ENCODE measurements at regions not wholly inside any gene's neighbourhood (a gene's known extent, or its start where the extent isn't known, plus 50 kb on each side); places are given as distances from the start of the nearest gene placed in this dataset.
A peak's percentile ranks its signal among the peaks of the same experiment; 100 is the strongest.

DNA sequence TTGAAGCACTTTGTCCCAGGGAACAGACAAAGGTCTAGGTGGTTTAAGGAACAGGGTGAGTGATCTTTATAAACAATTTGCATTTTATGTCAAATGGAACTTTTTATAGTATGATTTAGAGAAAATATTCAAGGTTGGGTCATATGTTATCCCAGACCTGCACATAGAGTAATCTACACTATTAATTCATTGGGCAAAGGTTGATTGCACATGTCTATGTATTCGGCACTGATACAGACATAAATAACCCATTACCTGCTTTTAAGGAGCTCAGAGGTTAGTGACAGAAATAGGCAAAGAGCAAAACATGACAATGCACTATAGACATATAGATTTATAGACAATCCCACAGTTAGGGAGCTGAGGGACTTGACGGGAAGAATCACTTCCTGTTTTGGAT is 141.5 kb upstream of the UBASH3B start:
- DNase-seq (ENCODE audit: low spot score): no peak
- intact Hi-C loops (cut with micrococcal nuclease): no loop called here
- Mint-ChIP-seq H3K36me3 (ENCODE audit: low read depth) (no peaks in the 10 kb centered on the region), H3K9me3 (no peaks in the 10 kb centered on the region), H3K27ac (no peak overlapping the region), H3K4me3 (no peak overlapping the region), H3K27me3 (ENCODE audit: insufficient read depth) (peaks cover 2% of the 10 kb centered on the region), H3K4me1 (ENCODE audit: low read depth) (no peaks in the 10 kb centered on the region)

DNA sequence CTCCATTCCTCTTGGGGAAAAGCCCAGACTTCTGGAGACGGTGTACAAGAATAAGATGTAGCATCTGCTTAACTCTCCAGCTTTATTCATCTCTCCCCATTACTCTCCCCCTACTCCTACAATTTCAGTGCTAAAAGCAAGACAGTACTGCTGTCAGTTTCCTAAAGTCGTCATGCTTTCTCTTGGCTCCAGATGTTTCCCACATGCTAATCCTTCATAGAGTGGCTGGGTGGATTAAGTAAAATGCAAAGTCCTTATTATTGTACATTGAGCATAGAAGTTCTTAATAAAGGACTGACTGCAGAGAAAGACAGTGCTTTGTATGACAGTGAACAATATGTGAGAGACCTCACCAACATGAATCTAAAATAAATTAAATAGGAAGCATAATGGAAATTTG is 142.2 kb upstream of the UBASH3B start:
- Mint-ChIP-seq H3K27me3 (ENCODE audit: insufficient read depth) (peaks cover 2% of the 10 kb centered on the region), H3K27ac (no peak overlapping the region), H3K4me1 (ENCODE audit: low read depth) (no peaks in the 10 kb centered on the region), H3K36me3 (ENCODE audit: low read depth) (no peaks in the 10 kb centered on the region), H3K4me3 (no peak overlapping the region), H3K9me3 (no peaks in the 10 kb centered on the region)
- intact Hi-C loops (cut with micrococcal nuclease): no loop called here
- DNase-seq (ENCODE audit: low spot score): no peak

DNA sequence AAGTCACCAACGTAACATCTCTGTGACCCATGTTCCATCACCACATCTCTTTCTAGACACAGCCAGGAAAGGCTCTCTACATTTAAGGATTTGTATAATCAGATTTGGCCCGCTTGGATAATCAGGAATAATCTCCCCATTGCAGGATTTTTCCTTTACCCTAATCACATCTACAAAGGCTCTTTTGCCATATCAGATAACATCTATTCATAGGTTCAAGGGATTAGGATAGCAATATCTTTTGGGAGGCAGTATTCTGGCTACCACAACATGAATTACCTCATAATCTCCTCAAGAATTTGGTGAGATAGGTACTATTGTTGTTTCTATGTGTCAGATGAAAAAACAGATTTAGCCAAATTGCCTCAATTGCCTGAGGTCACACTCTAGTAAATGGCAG is 142.8 kb upstream of the UBASH3B start:
- Mint-ChIP-seq H3K9me3 (no peaks in the 10 kb centered on the region), H3K4me1 (ENCODE audit: low read depth) (no peaks in the 10 kb centered on the region), H3K27me3 (ENCODE audit: insufficient read depth) (peaks cover 2% of the 10 kb centered on the region), H3K27ac (no peak overlapping the region), H3K36me3 (ENCODE audit: low read depth) (no peaks in the 10 kb centered on the region), H3K4me3 (no peak overlapping the region)
- no peak for DNase-seq (ENCODE audit: low spot score)
- intact Hi-C loops (cut with micrococcal nuclease): no loop called here

DNA sequence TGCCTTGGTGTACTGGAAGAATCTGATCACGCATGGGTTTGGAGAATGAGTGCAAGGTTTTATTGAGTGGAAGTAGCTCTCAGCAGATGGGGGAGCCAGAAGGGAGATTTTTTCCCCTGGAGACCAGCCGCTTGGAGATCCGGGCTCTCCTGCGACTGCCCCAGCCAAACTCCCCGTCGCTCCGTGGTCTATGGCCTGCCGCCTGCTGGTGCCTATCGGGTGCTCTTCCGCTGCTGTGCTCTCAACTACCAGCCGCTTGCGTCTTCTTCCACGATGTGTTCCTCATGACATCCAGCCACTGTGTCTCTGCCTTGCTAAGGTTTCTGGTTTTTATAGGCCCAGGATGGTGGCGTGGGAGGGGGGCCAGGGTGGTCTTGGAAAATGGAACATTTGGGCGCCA is 145.6 kb upstream of the UBASH3B start:
- intact Hi-C loops (cut with micrococcal nuclease): no loop called here
- DNase-seq (ENCODE audit: low spot score): no peak
- no peak overlapping the region for H3K27ac Mint-ChIP-seq
- no peaks in the 10 kb centered on the region for H3K36me3 Mint-ChIP-seq (ENCODE audit: low read depth)
- no peaks in the 10 kb centered on the region for H3K4me1 Mint-ChIP-seq (ENCODE audit: low read depth)
- peaks cover 6% of the 10 kb centered on the region for H3K27me3 Mint-ChIP-seq (ENCODE audit: insufficient read depth)
- H3K4me3 Mint-ChIP-seq: no peak overlapping the region
- H3K9me3 Mint-ChIP-seq: no peaks in the 10 kb centered on the region

- H3K9me3 Mint-ChIP-seq: no peaks in the 10 kb centered on the region
These were observed 146.4 kb upstream of the UBASH3B start for GRCh38 chr11:122509091-122509490.

DNA sequence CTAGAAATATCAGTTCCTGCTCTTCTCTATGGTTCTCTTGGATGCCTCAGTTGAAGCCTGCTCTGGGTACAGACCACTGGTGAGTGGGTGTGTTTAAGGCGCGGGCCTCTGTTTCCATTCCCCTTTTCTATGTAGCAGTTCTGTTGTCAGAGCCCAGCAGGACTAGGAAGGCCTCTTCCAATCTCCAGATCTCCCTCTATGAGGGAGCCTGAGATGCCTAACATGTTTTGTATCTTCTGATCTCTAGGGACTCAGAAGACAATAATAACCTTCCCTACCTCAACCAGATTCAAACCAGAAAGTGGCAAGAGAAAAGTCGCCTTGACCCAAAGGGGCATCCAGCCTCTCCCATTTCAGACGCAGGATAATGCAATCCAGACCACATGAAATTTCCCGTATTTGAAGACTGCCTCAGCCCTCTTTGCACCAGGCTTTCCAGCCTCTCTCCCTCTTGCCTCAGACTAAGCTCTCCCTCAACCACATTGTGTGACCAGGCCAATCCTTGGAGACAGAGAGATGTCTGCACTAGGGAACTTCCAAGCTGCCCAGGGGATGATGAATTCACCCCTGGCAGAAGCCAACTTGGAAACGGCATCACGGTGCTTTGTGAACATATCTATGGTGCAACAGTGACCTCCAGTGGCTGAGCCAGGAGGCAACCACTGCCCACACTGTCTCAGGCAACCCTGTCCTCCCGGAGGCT is 150.1 kb upstream of the UBASH3B start:
- no peaks in the 10 kb centered on the region for H3K36me3 Mint-ChIP-seq (ENCODE audit: low read depth)
- H3K4me1 Mint-ChIP-seq (ENCODE audit: low read depth): no peaks in the 10 kb centered on the region
- DNase-seq (ENCODE audit: low spot score): peak; percentile 7
- no peak overlapping the region for H3K4me3 Mint-ChIP-seq
- intact Hi-C loops (cut with micrococcal nuclease): loop anchor here (1.0 kb wide), 1 partner anchor 290 kb away; no protein-coding TSS in a partner anchor
- H3K9me3 Mint-ChIP-seq: no peaks in the 10 kb centered on the region
- peaks cover 16% of the 10 kb centered on the region for H3K27me3 Mint-ChIP-seq (ENCODE audit: insufficient read depth)
- H3K27ac Mint-ChIP-seq: no peak overlapping the region

More at GRCh38 chr11:122509091-122509490, 146.4 kb upstream of the UBASH3B start:
- Mint-ChIP-seq H3K27me3 (ENCODE audit: insufficient read depth) (peaks cover 8% of the 10 kb centered on the region), H3K4me3 (no peak overlapping the region), H3K36me3 (ENCODE audit: low read depth) (no peaks in the 10 kb centered on the region), H3K4me1 (ENCODE audit: low read depth) (no peaks in the 10 kb centered on the region), H3K27ac (no peak overlapping the region)
- intact Hi-C loops (cut with micrococcal nuclease): no loop called here
- DNase-seq (ENCODE audit: low spot score): no peak

- H3K27ac Mint-ChIP-seq: no peak overlapping the region
- H3K4me1 Mint-ChIP-seq (ENCODE audit: low read depth): peaks cover 6% of the 10 kb centered on the region
- intact Hi-C loops (cut with micrococcal nuclease): no loop called here
- H3K36me3 Mint-ChIP-seq (ENCODE audit: low read depth): no peaks in the 10 kb centered on the region
- H3K4me3 Mint-ChIP-seq: no peak overlapping the region
- no peak for DNase-seq (ENCODE audit: low spot score)
- H3K9me3 Mint-ChIP-seq: peaks cover 4% of the 10 kb centered on the region
- H3K27me3 Mint-ChIP-seq (ENCODE audit: insufficient read depth): no peaks in the 10 kb centered on the region
These were observed 161.3 kb upstream of the UBASH3B start for GRCh38 chr11:122494221-122494620.

DNA sequence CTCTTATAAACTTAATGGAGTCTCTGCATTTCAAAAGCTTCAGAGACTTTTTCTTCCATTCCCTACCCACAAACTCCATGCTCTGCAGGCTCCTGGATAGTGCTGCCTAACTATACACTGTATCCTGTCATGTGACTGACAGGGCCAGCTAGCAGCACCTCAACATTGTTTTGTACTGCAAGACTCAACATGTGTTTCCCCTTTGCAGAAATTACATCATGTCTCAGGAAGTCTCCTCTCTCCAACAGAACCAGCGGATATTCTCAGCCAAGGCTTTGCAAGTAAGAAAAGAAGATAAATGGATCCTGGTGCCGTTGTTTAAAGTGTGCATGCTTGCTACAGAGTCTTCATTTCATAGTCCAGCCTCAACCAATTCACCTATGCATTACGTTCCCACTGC is 164.0 kb upstream of the UBASH3B start:
- Mint-ChIP-seq H3K27ac (no peak overlapping the region), H3K4me1 (ENCODE audit: low read depth) (peaks cover 6% of the 10 kb centered on the region)

GRCh38 chr11:122488892-122489706 is 166.4 kb upstream of the UBASH3B start:
- peaks cover 6% of the 10 kb centered on the region for H3K4me1 Mint-ChIP-seq (ENCODE audit: low read depth)
- intact Hi-C loops (cut with micrococcal nuclease): no loop called here
- no peaks in the 10 kb centered on the region for H3K36me3 Mint-ChIP-seq (ENCODE audit: low read depth)
- no peaks in the 10 kb centered on the region for H3K9me3 Mint-ChIP-seq
- no peak for DNase-seq (ENCODE audit: low spot score)
- H3K4me3 Mint-ChIP-seq: no peak overlapping the region
- no peak overlapping the region for H3K27ac Mint-ChIP-seq
- H3K27me3 Mint-ChIP-seq (ENCODE audit: insufficient read depth): no peaks in the 10 kb centered on the region

More for the DNA sequence above, 164.0 kb upstream of the UBASH3B start:
- intact Hi-C loops (cut with micrococcal nuclease): no loop called here
- Mint-ChIP-seq H3K4me3 (no peak overlapping the region), H3K36me3 (ENCODE audit: low read depth) (no peaks in the 10 kb centered on the region), H3K9me3 (no peaks in the 10 kb centered on the region), H3K27me3 (ENCODE audit: insufficient read depth) (no peaks in the 10 kb centered on the region)
- no peak for DNase-seq (ENCODE audit: low spot score)

DNA sequence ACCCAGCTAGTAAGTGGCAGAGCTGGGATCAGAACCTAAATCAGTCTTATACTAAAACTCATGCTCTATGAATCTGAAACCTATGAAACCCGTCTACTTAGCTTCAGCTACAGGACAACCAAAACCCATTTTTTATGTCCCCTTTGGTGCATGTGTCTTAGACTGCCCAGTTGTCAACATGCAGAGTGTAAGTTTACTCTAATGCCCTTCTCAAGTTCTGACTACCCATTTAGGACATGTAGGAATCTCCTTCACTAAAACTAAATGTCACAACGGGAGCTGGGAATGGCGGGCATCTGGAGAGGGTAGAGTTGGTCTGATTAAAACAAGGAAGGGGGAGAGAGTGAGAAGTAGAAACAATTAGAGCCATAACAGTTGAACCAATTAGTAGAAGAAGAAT is 167.9 kb upstream of the UBASH3B start:
- intact Hi-C loops (cut with micrococcal nuclease): no loop called here
- Mint-ChIP-seq H3K36me3 (ENCODE audit: low read depth) (no peaks in the 10 kb centered on the region), H3K27me3 (ENCODE audit: insufficient read depth) (peaks cover 2% of the 10 kb centered on the region), H3K27ac (no peak overlapping the region), H3K9me3 (peaks cover 10% of the 10 kb centered on the region), H3K4me1 (ENCODE audit: low read depth) (peaks cover 6% of the 10 kb centered on the region), H3K4me3 (no peak overlapping the region)
- DNase-seq (ENCODE audit: low spot score): no peak

GRCh38 chr11:122486793-122487495 is 168.6 kb upstream of the UBASH3B start:
- H3K9me3 Mint-ChIP-seq: peaks cover 10% of the 10 kb centered on the region

DNA sequence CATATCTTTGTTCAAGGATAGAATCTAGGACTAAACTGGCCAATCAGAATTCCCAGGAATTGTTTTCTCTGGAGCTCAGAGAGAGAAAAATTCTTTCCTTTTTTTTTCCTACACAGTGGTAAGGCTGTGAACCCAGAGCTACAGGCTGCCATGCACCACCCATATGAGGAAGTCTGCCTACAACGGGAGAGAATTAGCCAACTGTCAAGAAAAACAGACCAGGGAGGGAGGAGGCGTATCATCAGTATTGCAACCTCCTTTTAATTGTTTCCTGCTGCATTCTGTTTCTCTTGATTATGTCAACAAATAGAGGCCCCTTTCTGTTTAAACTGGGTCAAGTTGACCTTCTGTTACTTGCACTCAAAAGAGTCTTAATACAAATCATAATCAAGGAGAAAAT is 176.5 kb upstream of the UBASH3B start:
- DNase-seq (ENCODE audit: low spot score): no peak

More at GRCh38 chr11:122486793-122487495, 168.6 kb upstream of the UBASH3B start:
- no peak for DNase-seq (ENCODE audit: low spot score)
- Mint-ChIP-seq H3K4me3 (no peak overlapping the region), H3K27ac (no peak overlapping the region), H3K27me3 (ENCODE audit: insufficient read depth) (peaks cover 2% of the 10 kb centered on the region), H3K36me3 (ENCODE audit: low read depth) (no peaks in the 10 kb centered on the region), H3K4me1 (ENCODE audit: low read depth) (peaks cover 6% of the 10 kb centered on the region)
- intact Hi-C loops (cut with micrococcal nuclease): no loop called here

GRCh38 chr11:122468965-122469364 is 186.6 kb upstream of the UBASH3B start:
- no peak overlapping the region for H3K4me3 Mint-ChIP-seq
- intact Hi-C loops (cut with micrococcal nuclease): no loop called here
- no peak overlapping the region for H3K27ac Mint-ChIP-seq
- H3K36me3 Mint-ChIP-seq (ENCODE audit: low read depth): no peaks in the 10 kb centered on the region
- H3K9me3 Mint-ChIP-seq: no peaks in the 10 kb centered on the region
- H3K4me1 Mint-ChIP-seq (ENCODE audit: low read depth): no peaks in the 10 kb centered on the region
- H3K27me3 Mint-ChIP-seq (ENCODE audit: insufficient read depth): no peaks in the 10 kb centered on the region
- DNase-seq (ENCODE audit: low spot score): no peak

More for the DNA sequence above, 176.5 kb upstream of the UBASH3B start:
- intact Hi-C loops (cut with micrococcal nuclease): no loop called here
- Mint-ChIP-seq H3K4me1 (ENCODE audit: low read depth) (no peaks in the 10 kb centered on the region), H3K9me3 (peaks cover 10% of the 10 kb centered on the region), H3K36me3 (ENCODE audit: low read depth) (no peaks in the 10 kb centered on the region), H3K27me3 (ENCODE audit: insufficient read depth) (peaks cover 4% of the 10 kb centered on the region), H3K4me3 (no peak overlapping the region), H3K27ac (no peak overlapping the region)

Data from activated T-helper 1 cell treated with anti-CD3 and anti-CD28 coated beads, Interleukin-12 subunit alpha, Interleukin-12 subunit beta, Interleukin-2, Interleukin-4 antibody, amounts not matched to agents 30 ng/mL and 10 ng/mL and 1 ng/mL, durations not matched to agents 14 hours and 24 hours and 36 hours (primary cell).